ENCODE measurements at regions not wholly inside any gene's neighbourhood (a gene's known extent, or its start where the extent isn't known, plus 50 kb on each side); places are given as distances from the start of the nearest gene placed in this dataset.
A peak's percentile ranks its signal among the peaks of the same experiment; 100 is the strongest.

GRCh38 chr20:48106428-48106827, 321.1 kb upstream of the SULF2 start:
- no peak for TF ChIP-seq SP1 (IDR thresholded peaks at IDR 0.05)
- no peak for DNase-seq (ENCODE audit: extremely low spot score)
- ChIA-PET CTCF (no interaction called here), POLR2A (no interaction called here)

DNA sequence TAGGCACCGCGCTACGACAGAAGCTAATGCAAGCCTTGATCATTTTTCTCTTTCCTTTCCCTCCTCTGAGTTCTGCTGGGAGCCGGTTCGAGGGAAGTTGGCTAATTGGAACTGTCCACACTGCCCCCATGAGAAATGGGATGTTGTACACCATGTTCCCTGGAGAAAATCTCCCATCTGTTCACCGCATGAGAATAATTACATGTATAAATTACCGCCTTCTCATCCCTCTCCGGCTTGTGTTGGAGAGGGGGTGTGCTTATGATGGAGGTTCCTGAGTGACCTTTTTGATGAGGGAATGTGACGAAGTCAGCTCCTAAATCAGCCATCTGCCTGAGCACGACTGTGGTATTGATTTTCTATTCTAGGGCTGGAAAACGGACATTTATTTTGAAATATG, 320.2 kb upstream of the SULF2 start:
- DNase-seq (ENCODE audit: extremely low spot score) = no peak
- TF ChIP-seq FOXK2 (IDR thresholded peaks at IDR 0.05) = no peak
- POLR2A ChIA-PET = no interaction called here
- CTCF ChIA-PET = no interaction called here

DNA sequence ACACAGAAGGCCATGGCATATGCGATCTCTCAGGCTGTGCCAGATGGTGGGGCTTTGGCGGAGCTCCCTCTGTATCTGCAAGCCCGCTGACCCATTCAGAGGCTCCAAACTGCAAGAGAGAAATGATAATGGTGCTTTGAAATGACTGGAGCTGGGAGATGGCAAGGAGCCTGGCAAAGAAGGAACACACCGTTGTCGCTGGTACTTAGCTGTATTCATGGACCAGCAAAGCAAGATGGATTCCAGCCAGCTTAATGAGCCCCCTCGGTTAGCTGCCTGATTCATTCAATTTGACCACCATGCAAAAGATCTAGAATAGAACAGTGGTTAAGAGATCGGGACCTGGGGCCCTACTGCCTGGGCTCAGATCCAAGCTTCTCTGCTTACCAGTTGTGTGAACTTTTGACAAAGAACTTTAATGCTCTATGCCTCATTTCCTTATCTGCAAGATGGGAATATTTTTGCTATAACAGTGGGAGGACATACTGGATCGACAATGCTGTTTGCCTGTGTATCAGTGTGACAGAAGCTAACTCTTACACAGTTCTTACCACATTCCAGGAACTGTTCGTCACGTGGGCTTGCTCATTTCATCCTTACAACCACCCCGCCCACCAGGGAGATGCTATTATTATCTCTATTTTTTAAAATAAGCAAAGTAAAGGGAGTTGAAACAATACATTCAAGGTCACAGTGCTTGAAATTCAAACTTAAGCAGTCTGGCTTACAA, 317.8 kb upstream of the SULF2 start:
- POLR2A ChIA-PET = no interaction called here
- CTCF ChIA-PET = no interaction called here
- DNase-seq (ENCODE audit: extremely low spot score) = no peak
- TF ChIP-seq ARNT (IDR thresholded peaks at IDR 0.05) (no peak), NFRKB (IDR thresholded peaks at IDR 0.05) (no peak), FOXM1 (IDR thresholded peaks at IDR 0.05; ENCODE audit: borderline replicate concordance) (no peak), HDGF (IDR thresholded peaks at IDR 0.05; ENCODE audit: borderline replicate concordance) (no peak), FOXA1 (IDR thresholded peaks at IDR 0.05) (no peak), FOXK2 (IDR thresholded peaks at IDR 0.05) (no peak)
- TF ChIP-seq, protein P1, sequence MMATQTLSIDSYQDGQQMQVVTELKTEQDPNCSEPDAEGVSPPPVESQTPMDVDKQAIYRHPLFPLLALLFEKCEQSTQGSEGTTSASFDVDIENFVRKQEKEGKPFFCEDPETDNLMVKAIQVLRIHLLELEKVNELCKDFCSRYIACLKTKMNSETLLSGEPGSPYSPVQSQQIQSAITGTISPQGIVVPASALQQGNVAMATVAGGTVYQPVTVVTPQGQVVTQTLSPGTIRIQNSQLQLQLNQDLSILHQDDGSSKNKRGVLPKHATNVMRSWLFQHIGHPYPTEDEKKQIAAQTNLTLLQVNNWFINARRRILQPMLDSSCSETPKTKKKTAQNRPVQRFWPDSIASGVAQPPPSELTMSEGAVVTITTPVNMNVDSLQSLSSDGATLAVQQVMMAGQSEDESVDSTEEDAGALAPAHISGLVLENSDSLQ (IDR thresholded peaks at IDR 0.05) = no peak

- DNase-seq (ENCODE audit: extremely low spot score) = no peak
- no peak for TF ChIP-seq FOXA1 (IDR thresholded peaks at IDR 0.05)
- TF ChIP-seq, protein P1 (IDR thresholded peaks at IDR 0.05) = no peak
- no peak for TF ChIP-seq ELF4 (IDR thresholded peaks at IDR 0.05)
- TF ChIP-seq CTBP1 (IDR thresholded peaks at IDR 0.05; ENCODE audit: borderline replicate concordance) = no peak
- no peak for TF ChIP-seq FOXK2 (IDR thresholded peaks at IDR 0.05)
- no peak for TF ChIP-seq NFRKB (IDR thresholded peaks at IDR 0.05)
- no peak for TF ChIP-seq L3MBTL2 (conservative IDR thresholded peaks at IDR 0.05)
- TF ChIP-seq HDGF (IDR thresholded peaks at IDR 0.05; ENCODE audit: borderline replicate concordance) = no peak
- TF ChIP-seq SP1 (IDR thresholded peaks at IDR 0.05) = no peak
- TF ChIP-seq LEF1 (IDR thresholded peaks at IDR 0.05; ENCODE audit: borderline replicate concordance) = no peak
- ChIA-PET POLR2A (no interaction called here), CTCF (no interaction called here)
Measured at GRCh38 chr20:48102076-48102787, 317.0 kb upstream of the SULF2 start.

DNA sequence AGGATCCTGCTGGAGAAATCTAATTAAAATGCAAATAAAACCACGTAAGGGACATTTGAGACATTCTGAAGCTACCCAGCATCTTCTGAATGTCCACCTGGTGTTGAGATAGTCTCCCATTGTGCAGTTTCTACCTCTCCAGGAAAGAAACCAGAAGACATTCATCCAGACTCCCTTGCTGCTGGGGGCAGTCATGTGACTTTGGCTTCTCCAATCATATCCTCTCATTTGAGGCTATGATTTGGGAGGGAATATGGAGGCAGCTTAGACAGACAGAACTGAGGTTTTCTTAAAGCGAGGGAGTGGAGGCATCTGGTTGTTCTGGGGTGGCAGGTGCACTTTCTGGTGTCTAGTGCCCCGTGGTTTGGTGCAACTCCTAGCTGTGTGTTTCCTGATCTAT, 315.2 kb upstream of the SULF2 start:
- no peak for DNase-seq (ENCODE audit: extremely low spot score)
- ChIA-PET CTCF (no interaction called here), POLR2A (no interaction called here)
- no peak for TF ChIP-seq HDGF (IDR thresholded peaks at IDR 0.05; ENCODE audit: borderline replicate concordance)
- no peak for TF ChIP-seq ARNT (IDR thresholded peaks at IDR 0.05)
- TF ChIP-seq FOXM1 (IDR thresholded peaks at IDR 0.05; ENCODE audit: borderline replicate concordance) = no peak
- TF ChIP-seq ZNF384 (IDR thresholded peaks at IDR 0.05) = no peak
- TF ChIP-seq L3MBTL2 (conservative IDR thresholded peaks at IDR 0.05) = 0 out of 2 replicates have a peak, but pooled peaks have one; percentile 14

GRCh38 chr20:48098866-48099265, 313.6 kb upstream of the SULF2 start:
- POLR2A ChIA-PET = no interaction called here
- no peak for TF ChIP-seq ELF4 (IDR thresholded peaks at IDR 0.05)
- no peak for TF ChIP-seq LEF1 (IDR thresholded peaks at IDR 0.05; ENCODE audit: borderline replicate concordance)
- TF ChIP-seq, protein P1 (IDR thresholded peaks at IDR 0.05) = no peak
- no peak for TF ChIP-seq L3MBTL2 (conservative IDR thresholded peaks at IDR 0.05)
- TF ChIP-seq FOXK2 (IDR thresholded peaks at IDR 0.05) = no peak
- no peak for TF ChIP-seq SUZ12 (IDR thresholded peaks at IDR 0.05)
- no peak for TF ChIP-seq TARDBP (IDR thresholded peaks at IDR 0.05)
- no peak for TF ChIP-seq FOXM1 (IDR thresholded peaks at IDR 0.05; ENCODE audit: borderline replicate concordance)
- TF ChIP-seq FOXA1 (IDR thresholded peaks at IDR 0.05) = no peak
- no peak for TF ChIP-seq NFRKB (IDR thresholded peaks at IDR 0.05)
- no peak for TF ChIP-seq SP1 (IDR thresholded peaks at IDR 0.05)
- no peak for TF ChIP-seq CTBP1 (IDR thresholded peaks at IDR 0.05; ENCODE audit: borderline replicate concordance)
- TF ChIP-seq ARNT (IDR thresholded peaks at IDR 0.05) = no peak
- no peak for TF ChIP-seq HDGF (IDR thresholded peaks at IDR 0.05; ENCODE audit: borderline replicate concordance)
- no peak for TF ChIP-seq ZNF384 (IDR thresholded peaks at IDR 0.05)
- no peak for TF ChIP-seq BHLHE40 (IDR thresholded peaks at IDR 0.05; ENCODE audit: borderline replicate concordance)
- CTCF ChIA-PET = interaction anchor here (0.7 kb wide), 1 partner anchor 188 kb away, joined by 4 read pairs; no protein-coding TSS in a partner anchor
- DNase-seq (ENCODE audit: extremely low spot score) = no peak

GRCh38 chr20:48098099-48098498, 312.8 kb upstream of the SULF2 start:
- ChIA-PET CTCF (no interaction called here), POLR2A (no interaction called here)
- peak; percentile 28 for DNase-seq (ENCODE audit: extremely low spot score)
- TF ChIP-seq ZNF384 (IDR thresholded peaks at IDR 0.05) (no peak), SUZ12 (IDR thresholded peaks at IDR 0.05) (no peak), NFRKB (IDR thresholded peaks at IDR 0.05) (no peak), TARDBP (IDR thresholded peaks at IDR 0.05) (no peak), ARNT (IDR thresholded peaks at IDR 0.05) (no peak), BHLHE40 (IDR thresholded peaks at IDR 0.05; ENCODE audit: borderline replicate concordance) (no peak), FOXM1 (IDR thresholded peaks at IDR 0.05; ENCODE audit: borderline replicate concordance) (no peak), SP1 (IDR thresholded peaks at IDR 0.05) (no peak), FOXA1 (IDR thresholded peaks at IDR 0.05) (no peak), CTBP1 (IDR thresholded peaks at IDR 0.05; ENCODE audit: borderline replicate concordance) (no peak), FOXK2 (IDR thresholded peaks at IDR 0.05) (no peak), LEF1 (IDR thresholded peaks at IDR 0.05; ENCODE audit: borderline replicate concordance) (no peak), HDGF (IDR thresholded peaks at IDR 0.05; ENCODE audit: borderline replicate concordance) (no peak), ELF4 (IDR thresholded peaks at IDR 0.05) (no peak), L3MBTL2 (conservative IDR thresholded peaks at IDR 0.05) (no peak)
- TF ChIP-seq, protein P1 (IDR thresholded peaks at IDR 0.05) = no peak

All from HEK293T (cell line).